B cell (primary cell): ENCODE measurements at regions not wholly inside any gene's neighbourhood (a gene's known extent, or its start where the extent isn't known, plus 50 kb on each side); places are given as distances from the start of the nearest gene placed in this dataset.

Source experiments
- ATAC-seq: fragments of 200-7000 bp; cut with Tn5 transposase; one replicate; pipeline ENCODE4 v1.10.0; 2021; ENCODE audit warnings: low read depth, mild to moderate bottlenecking, moderate number of reproducible peaks, moderate library complexity
- CTCF ChIA-PET: fragments of 350-600 bp; sonication (Branson Sonifier 250); formaldehyde crosslinking; loops from one replicate; lab custom pipeline; 2021; ENCODE audit warnings: antibody characterized with exemption, inconsistent platforms; lab: Charles Lee
- POLR2A ChIA-PET: fragments of 350-600 bp; sonication (Branson Sonifier 250); formaldehyde crosslinking; loops from one replicate; lab custom pipeline; 2021; ENCODE audit warnings: antibody characterized with exemption; lab: Charles Lee
- DNase-seq: peaks from one replicate; pipeline ENCODE4 v3.0.0; 2013
- H2AFZ ChIP-seq: 2 replicates; pipeline ENCODE4 v1.6.1; 2012; ENCODE audit warnings: mild to moderate bottlenecking, low read depth, low read length; ENCODE audit not compliant: insufficient read depth, poor library complexity, severe bottlenecking
- H3K27ac ChIP-seq, 2 donors: 1 replicate in 1 of 2; 2 replicates in 1 of 2; pipeline ENCODE4 v1.5.1; 2012 to 2013; ENCODE audit warnings: low read length in 2 of 2, mild to moderate bottlenecking in 2 of 2, moderate library complexity in 1 of 2
- H3K27me3 ChIP-seq, 4 experiments: fragments of 200-600 bp in 1 of 4; sonication (generic) in 1 of 4; replicated peaks in 1 of 4; 1 replicate in 2 of 4; 2 replicates in 2 of 4; pipeline versions ENCODE4 v1.6.1 to v1.7.0; 2013 to 2016; ENCODE audit warnings: low read length in 3 of 4, mild to moderate bottlenecking in 2 of 4, mixed read lengths in 1 of 4, moderate library complexity in 1 of 4; ENCODE audit not compliant: insufficient read depth in 4 of 4, control insufficient read depth in 3 of 4; ENCODE audit errors: control extremely low read depth in 1 of 4
- H3K36me3 ChIP-seq, 2 experiments: replicated peaks in 1 of 2; 1 replicate in 1 of 2; 2 replicates in 1 of 2; pipeline versions ENCODE4 v1.6.1 to v1.7.1; 2013; ENCODE audit warnings: low read length in 1 of 2; ENCODE audit not compliant: insufficient read depth in 2 of 2, control insufficient read depth in 1 of 2; ENCODE audit errors: control extremely low read depth in 1 of 2, extremely low read depth in 1 of 2
- H3K4me1 ChIP-seq, 2 donors: fragments of 200-600 bp in 1 of 2; sonication (generic) in 1 of 2; 1 replicate in 1 of 2; 2 replicates in 1 of 2; pipeline versions ENCODE4 v1.5.1 to v1.6.1; 2013 to 2017; ENCODE audit warnings: low read length in 2 of 2; ENCODE audit not compliant: control insufficient read depth in 2 of 2, insufficient read depth in 2 of 2
- H3K4me2 ChIP-seq: replicated peaks from 2 replicates; pipeline ENCODE3; 2012; ENCODE audit warnings: mild to moderate bottlenecking, low read depth, low read length; ENCODE audit not compliant: poor library complexity, severe bottlenecking
- H3K4me3 ChIP-seq, 5 experiments: fragments of 200-600 bp in 1 of 5; sonication (generic) in 1 of 5; 1 replicate in 3 of 5; 2 replicates in 2 of 5; pipeline versions ENCODE4 v1.5.1 to v1.7.0; 2011 to 2016; ENCODE audit warnings: low read length in 4 of 5, mild to moderate bottlenecking in 4 of 5, low read depth in 2 of 5, control low read depth in 1 of 5, moderate library complexity in 1 of 5; ENCODE audit not compliant: insufficient read depth in 1 of 5; ENCODE audit errors: control extremely low read depth in 1 of 5, extremely low read depth in 1 of 5
- H3K79me2 ChIP-seq: fragments of 200-600 bp; sonication (generic); one replicate; pipeline ENCODE4 v1.6.0; 2016; ENCODE audit warnings: low read length; ENCODE audit not compliant: control insufficient read depth, insufficient read depth
- H3K9ac ChIP-seq: fragments of 200-600 bp; sonication (generic); 2 replicates; pipeline ENCODE4 v1.6.1; 2017; ENCODE audit warnings: mild to moderate bottlenecking, low read length, moderate library complexity
- H3K9me3 ChIP-seq, 3 donors: one replicate each; pipeline versions ENCODE4 v1.6.1 to v1.7.1; 2013; ENCODE audit warnings: low read length in 2 of 3; ENCODE audit not compliant: control insufficient read depth in 2 of 3, insufficient read depth in 1 of 3; ENCODE audit errors: control extremely low read depth in 1 of 3
- H4K20me1 ChIP-seq: 2 replicates; pipeline ENCODE4 v1.6.0; 2012; ENCODE audit warnings: mild to moderate bottlenecking, low read length; ENCODE audit not compliant: insufficient read depth, control insufficient read depth, poor library complexity, severe bottlenecking
- H3K27ac Mint-ChIP-seq: one replicate; pipeline ENCODE4 v1.8.0; 2021; ENCODE audit warnings: mixed read lengths
- H3K27me3 Mint-ChIP-seq: one replicate; pipeline ENCODE4 v1.8.0; 2021; ENCODE audit warnings: mixed read lengths
- H3K4me1 Mint-ChIP-seq: one replicate; pipeline ENCODE4 v1.8.0; 2021; ENCODE audit warnings: mixed read lengths
- H3K4me3 Mint-ChIP-seq: one replicate; pipeline ENCODE4 v1.8.0; 2021; ENCODE audit warnings: mixed read lengths
- H3K9me3 Mint-ChIP-seq: one replicate; pipeline ENCODE4 v1.8.0; 2022; ENCODE audit warnings: mixed read lengths; ENCODE audit not compliant: insufficient read depth
- CTCF ChIP-seq: fragments of 200-600 bp; IDR thresholded peaks from one replicate; pipeline ENCODE4 v1.8.0; 2022; ENCODE audit warnings: antibody characterized with exemption, mild to moderate bottlenecking
- EZH2 ChIP-seq: IDR thresholded peaks from 2 replicates; pipeline ENCODE4 v1.6.1; 2012; ENCODE audit warnings: borderline replicate concordance, low read depth, mild to moderate bottlenecking, moderate library complexity, low read length; ENCODE audit not compliant: insufficient read depth, poor library complexity, severe bottlenecking
- WGBS: methylation state at CpG from one replicate; pipeline ENCODE4 v1.1.5; 2013; ENCODE audit warnings: missing lambda C conversion rate; ENCODE audit not compliant: insufficient coverage; 5-methylcytosine and 5-hydroxymethylcytosine counted together
- intact Hi-C: fragments of 100-400 bp; cut with micrococcal nuclease; formaldehyde crosslinking; loops from one replicate; pipeline ENCODE4 v1.10.0; 2022

GRCh38 chr4:62717154-62717553, 1517.0 kb downstream of the ADGRL3 start:
- Histone ChIP-seq H3K9me3 (peaks cover 0 to 3% (median 0%) of the 10 kb centered on the region in 3 donors), H3K4me2 (no peak overlapping the region), H3K27ac (no peak overlapping the region), H3K27me3 (no peaks in the 10 kb centered on the region), H3K36me3 (no peaks in the 10 kb centered on the region), H2AFZ (no peak overlapping the region), H4K20me1 (no peaks in the 10 kb centered on the region), H3K9ac (no peak overlapping the region), H3K79me2 (no peaks in the 10 kb centered on the region), H3K4me3 (no peak overlapping the region), H3K4me1 (no peaks in the 10 kb centered on the region)
- WGBS = 60% methylated on average over 1 of the region's 2 CpGs
- ChIA-PET POLR2A (no interaction called here), CTCF (no interaction called here)
- Mint-ChIP-seq H3K9me3 (no peaks in the 10 kb centered on the region), H3K27ac (no peak overlapping the region), H3K4me3 (no peak overlapping the region), H3K27me3 (no peaks in the 10 kb centered on the region), H3K4me1 (no peaks in the 10 kb centered on the region)
- no peak for ATAC-seq
- TF ChIP-seq EZH2 (no peak), CTCF (no peak)
- intact Hi-C loops = no loop called here
- DNase-seq = no peak

- no peak overlapping the region for H3K9ac ChIP-seq
- no peaks in the 10 kb centered on the region for H4K20me1 ChIP-seq
- no CpG with 5 or more reads among the region's 1 CpG for WGBS
These were observed 1511.4 kb downstream of the ADGRL3 start for GRCh38 chr4:62711575-62711974.

More at GRCh38 chr4:62711575-62711974, 1511.4 kb downstream of the ADGRL3 start:
- H3K27ac ChIP-seq = no peak overlapping the region
- H3K4me3 ChIP-seq = no peak overlapping the region
- no peaks in the 10 kb centered on the region for H3K4me1 Mint-ChIP-seq
- H3K27ac Mint-ChIP-seq = no peak overlapping the region
- CTCF ChIA-PET = no interaction called here
- no peaks in the 10 kb centered on the region for H3K9me3 ChIP-seq
- TF ChIP-seq CTCF (no peak), EZH2 (no peak)
- no peak overlapping the region for H3K4me2 ChIP-seq
- H3K36me3 ChIP-seq = no peaks in the 10 kb centered on the region
- H3K27me3 ChIP-seq = no peaks in the 10 kb centered on the region
- H3K4me1 ChIP-seq = no peaks in the 10 kb centered on the region
- no peak overlapping the region for H2AFZ ChIP-seq
- ATAC-seq (no peak), DNase-seq (no peak)
- intact Hi-C loops = no loop called here
- H3K79me2 ChIP-seq = no peaks in the 10 kb centered on the region
- H3K27me3 Mint-ChIP-seq = no peaks in the 10 kb centered on the region
- POLR2A ChIA-PET = no interaction called here
- no peaks in the 10 kb centered on the region for H3K9me3 Mint-ChIP-seq
- H3K4me3 Mint-ChIP-seq = no peak overlapping the region
